ENCODE measurements at regions not wholly inside any gene's neighbourhood (a gene's known extent, or its start where the extent isn't known, plus 50 kb on each side); places are given as distances from the start of the nearest gene placed in this dataset.

DNA sequence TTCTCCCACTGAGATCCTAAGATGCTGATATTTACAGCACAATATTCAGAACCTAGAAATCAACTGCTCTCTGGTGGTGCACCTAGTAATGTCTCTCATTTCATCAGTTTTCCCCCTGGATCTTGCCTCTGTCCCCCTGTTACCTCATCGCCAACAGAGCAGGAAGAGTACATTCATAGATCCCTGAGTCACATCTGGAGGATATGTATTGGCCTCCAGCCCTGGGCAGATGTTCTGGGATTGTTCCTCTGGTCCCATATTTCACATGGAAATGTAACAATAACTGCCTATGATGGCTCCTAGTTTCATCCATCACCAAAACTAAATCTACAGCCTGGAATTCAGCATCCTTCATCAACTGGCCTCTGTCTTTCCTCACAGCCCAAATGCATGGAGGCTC is 278.8 kb upstream of the SLC14A2 start:
- TF ChIP-seq CTCF (IDR thresholded peaks at IDR 0.05 in 2 of 3, conservative IDR thresholded peaks at IDR 0.05 in 1 of 3; ENCODE audit: borderline replicate concordance in 1 of 3, insufficient read depth in 1 of 3, low read depth in 2 of 3, low read length in 2 of 3) (no peak), EZH2phosphoT487 (IDR thresholded peaks at IDR 0.05; ENCODE audit: borderline replicate concordance) (no peak), JUND (IDR thresholded peaks at IDR 0.05) (no peak), RAD21 (IDR thresholded peaks at IDR 0.05; ENCODE audit: low read depth) (no peak), ELF1 (IDR thresholded peaks at IDR 0.05; ENCODE audit: borderline replicate concordance, low read depth) (no peak), POLR2AphosphoS5 (IDR thresholded peaks at IDR 0.05; ENCODE audit: low read depth, low read length) (no peak), CEBPB (IDR thresholded peaks at IDR 0.05; ENCODE audit: low read depth) (no peak), SRF (IDR thresholded peaks at IDR 0.05; ENCODE audit: low read depth) (no peak), EGR1 (IDR thresholded peaks at IDR 0.05; ENCODE audit: low read depth) (no peak), SIN3A (IDR thresholded peaks at IDR 0.05; ENCODE audit: low read depth) (no peak), EZH2 (IDR thresholded peaks at IDR 0.05) (no peak), POLR2A (IDR thresholded peaks at IDR 0.05; ENCODE audit: borderline replicate concordance, extremely low read depth, insufficient read depth, insufficient read length) (no peak), ZBTB33 (IDR thresholded peaks at IDR 0.05; ENCODE audit: extremely low read depth, insufficient replicate concordance, low read length) (no peak), CBX3 (IDR thresholded peaks at IDR 0.05; ENCODE audit: low read depth) (no peak)
